ENCODE measurements at regions not wholly inside any gene's neighbourhood (a gene's known extent, or its start where the extent isn't known, plus 50 kb on each side); places are given as distances from the start of the nearest gene placed in this dataset.

- Histone ChIP-seq H3K9me3 (no peaks in the 10 kb centered on the region), H3K4me1 (no peaks in the 10 kb centered on the region), H3K4me3 (no peak overlapping the region), H3K36me3 (no peaks in the 10 kb centered on the region), H3K27ac (no peak overlapping the region), H3K27me3 (no peaks in the 10 kb centered on the region)
- DNase-seq (ENCODE audit: low spot score), result no peak
- TF ChIP-seq CTCF (IDR thresholded peaks at IDR 0.05), result no peak
Measured at GRCh38 chr22:48507171-48507570, 1320.5 kb downstream of the BRD1 start.

DNA sequence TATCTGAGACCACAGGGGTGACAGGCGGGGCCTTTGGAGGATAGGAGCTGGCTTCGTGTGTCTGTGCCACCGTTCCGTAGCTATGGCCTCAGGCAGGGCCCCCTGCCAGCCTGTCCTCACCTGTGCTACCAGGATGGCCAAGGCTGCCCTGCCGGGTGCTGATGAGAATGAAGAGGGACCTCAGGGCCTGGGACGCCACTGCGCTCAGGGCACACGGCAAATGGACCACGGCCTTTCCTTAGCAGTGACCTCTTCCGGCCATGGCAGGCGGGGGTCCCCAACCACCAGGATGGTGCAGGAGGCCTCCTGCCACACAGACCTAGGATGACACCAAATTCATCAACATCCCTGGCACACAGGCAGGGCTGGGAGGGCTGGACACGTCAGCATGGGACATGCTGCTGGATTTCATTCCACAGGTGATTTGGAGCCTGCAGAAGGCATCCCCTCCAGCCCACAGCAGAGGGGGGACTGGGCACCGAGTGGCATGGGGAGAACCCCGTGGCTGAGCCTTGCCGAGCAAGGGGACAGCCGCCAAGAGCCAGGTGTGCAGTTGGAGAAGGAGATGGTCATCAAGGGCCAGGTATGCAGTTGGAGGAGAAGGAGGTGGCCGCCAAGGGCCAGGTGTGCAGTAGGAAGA is 1321.0 kb downstream of the BRD1 start:
- DNase-seq (ENCODE audit: low spot score), result no peak
- Histone ChIP-seq H3K4me3 (no peak overlapping the region), H3K4me1 (no peaks in the 10 kb centered on the region), H3K27me3 (no peaks in the 10 kb centered on the region), H3K27ac (no peak overlapping the region), H3K9me3 (no peaks in the 10 kb centered on the region), H3K36me3 (no peaks in the 10 kb centered on the region)
- TF ChIP-seq CTCF (IDR thresholded peaks at IDR 0.05), result no peak

- no peak overlapping the region for H3K27ac ChIP-seq
- no peak for DNase-seq (ENCODE audit: low spot score)
- no peaks in the 10 kb centered on the region for H3K4me1 ChIP-seq
- H3K9me3 ChIP-seq, result no peaks in the 10 kb centered on the region
- no peak for TF ChIP-seq CTCF (IDR thresholded peaks at IDR 0.05)
- H3K36me3 ChIP-seq, result no peaks in the 10 kb centered on the region
- H3K4me3 ChIP-seq, result no peak overlapping the region
- no peaks in the 10 kb centered on the region for H3K27me3 ChIP-seq
Measured at GRCh38 chr22:48505891-48506290, 1321.8 kb downstream of the BRD1 start.

DNA sequence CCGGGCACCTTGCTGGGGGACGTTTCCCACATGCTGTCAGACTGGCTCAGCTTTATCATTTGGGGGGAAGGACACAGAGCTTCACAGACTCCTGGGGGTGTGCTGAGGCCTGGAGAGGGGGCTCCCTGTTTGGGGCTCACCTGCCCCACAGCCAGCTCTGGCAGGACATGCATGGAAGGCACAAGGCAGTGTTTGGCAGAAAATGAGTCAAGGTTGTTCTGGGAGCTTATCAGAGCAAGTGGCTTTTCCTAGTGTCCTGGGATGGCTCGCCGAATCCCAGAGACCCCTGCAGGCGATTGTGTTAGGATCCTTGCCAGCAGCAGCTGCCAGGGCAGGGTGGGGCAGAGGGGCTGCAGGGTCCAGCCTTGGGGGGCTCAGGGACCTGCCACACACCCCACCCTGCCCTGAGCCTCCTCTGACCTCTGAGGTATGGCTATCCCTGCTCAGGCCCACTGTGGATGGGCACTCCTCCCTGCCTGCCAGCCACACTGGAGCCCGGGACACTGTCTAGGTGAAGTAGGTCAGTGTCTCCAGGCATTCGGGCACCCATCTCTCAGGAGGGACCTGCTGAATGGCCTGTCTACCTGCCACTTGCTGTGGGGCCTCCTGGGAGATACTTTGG is 1323.0 kb downstream of the BRD1 start:
- no peak for DNase-seq (ENCODE audit: low spot score)
- Histone ChIP-seq H3K9me3 (no peaks in the 10 kb centered on the region), H3K4me1 (no peaks in the 10 kb centered on the region), H3K4me3 (no peak overlapping the region), H3K27me3 (no peaks in the 10 kb centered on the region), H3K27ac (no peak overlapping the region), H3K36me3 (no peaks in the 10 kb centered on the region)
- TF ChIP-seq CTCF (IDR thresholded peaks at IDR 0.05), result no peak

- TF ChIP-seq CTCF (IDR thresholded peaks at IDR 0.05), result no peak
- Histone ChIP-seq H3K27me3 (no peaks in the 10 kb centered on the region), H3K4me3 (no peak overlapping the region), H3K27ac (no peak overlapping the region), H3K36me3 (no peaks in the 10 kb centered on the region), H3K4me1 (no peaks in the 10 kb centered on the region), H3K9me3 (no peaks in the 10 kb centered on the region)
- DNase-seq (ENCODE audit: low spot score), result no peak
Measured at GRCh38 chr22:48503876-48504275, 1323.8 kb downstream of the BRD1 start.

All from right atrium auricular region (tissue), 2 donors.